NCI-H1048 (cell line): ENCODE measurements at regions not wholly inside any gene's neighbourhood (a gene's known extent, or its start where the extent isn't known, plus 50 kb on each side); places are given as distances from the start of the nearest gene placed in this dataset.
"Not testable (repeated sequence)": the region's sequence is repeated elsewhere in the genome, so short reads cannot be mapped to it uniquely, and the experiment has no call there.

Source experiments
- DNase-seq: peaks from one replicate; lab custom pipeline; 2025; lab: John Stamatoyannopoulos, UW

DNA sequence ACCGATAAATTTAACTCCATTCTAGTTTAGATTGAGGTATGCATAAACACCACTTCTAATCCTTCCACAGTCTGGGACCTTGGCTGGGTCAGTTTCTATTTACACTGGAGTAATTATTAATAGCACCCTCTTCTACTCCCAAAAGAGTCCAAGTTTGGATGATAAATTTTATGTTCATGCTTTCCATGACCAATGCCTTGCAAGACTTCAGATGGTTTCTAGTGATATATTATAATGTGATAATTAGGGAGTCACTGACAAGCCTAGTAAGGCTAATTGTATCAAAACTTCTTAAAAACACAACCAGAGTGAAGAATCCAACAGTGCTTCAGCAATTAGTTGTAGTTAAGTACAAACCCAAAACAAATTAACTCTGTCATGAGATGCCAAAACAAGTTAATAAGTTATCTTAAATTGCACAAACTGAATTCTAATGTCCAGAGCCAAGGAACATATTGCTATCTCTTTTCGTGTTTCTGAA lies 489.6 kb downstream of the TTLL7 start:
- DNase-seq: no peak

GRCh38 chr1:83508485-83509151 lies 490.3 kb downstream of the TTLL7 start:
- DNase-seq: no peak

- DNase-seq: no peak
Measured at GRCh38 chr1:83505148-83505547, 493.8 kb downstream of the TTLL7 start.

GRCh38 chr1:83503153-83503552 lies 495.8 kb downstream of the TTLL7 start:
- no peak for DNase-seq

DNA sequence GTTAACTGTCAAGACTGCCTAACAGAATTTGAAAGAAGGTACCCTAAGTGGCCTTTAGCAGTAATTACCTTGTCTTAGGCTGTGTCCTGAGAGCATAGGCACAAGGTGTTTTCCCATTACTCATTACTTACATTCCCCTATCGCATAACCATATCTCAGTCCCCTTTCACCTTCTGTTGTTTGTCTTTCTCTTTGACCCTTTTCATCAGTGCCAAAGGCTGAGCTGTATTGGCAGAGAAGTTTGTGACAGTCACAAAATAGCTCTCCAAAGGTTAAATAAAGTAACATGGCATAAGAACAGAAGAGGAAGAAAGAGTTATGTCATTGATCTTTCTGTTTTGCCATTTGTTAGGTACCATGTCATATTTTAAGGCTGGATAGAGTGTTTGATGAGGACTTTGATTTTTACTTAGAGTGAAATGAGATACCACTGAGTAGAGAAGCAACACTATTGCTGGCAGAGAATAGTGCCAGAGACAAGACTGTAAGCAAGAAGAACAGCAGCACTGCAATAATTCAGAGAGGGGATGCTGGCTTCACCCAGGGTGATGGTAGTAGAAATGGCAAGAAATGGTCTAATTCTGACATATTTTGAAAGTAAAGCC lies 497.8 kb downstream of the TTLL7 start:
- no peak for DNase-seq

DNA sequence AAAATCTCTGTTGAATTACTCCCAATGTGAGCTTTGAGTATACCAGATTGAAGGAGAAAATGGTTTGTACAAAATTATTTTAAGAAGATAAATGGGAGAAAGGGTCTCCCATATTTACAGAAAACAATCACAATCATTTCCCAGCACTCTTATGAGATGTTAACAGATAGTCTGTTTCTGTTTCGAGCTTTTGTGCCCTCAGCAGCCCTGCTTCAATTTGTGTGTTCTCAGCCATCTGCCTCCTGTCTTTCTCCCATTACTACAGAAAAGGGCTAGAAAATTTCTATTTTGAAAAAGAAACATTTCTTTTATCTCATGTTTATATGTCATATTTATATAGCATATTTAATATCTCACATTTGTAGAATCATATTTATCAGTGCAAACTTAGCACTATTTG lies 498.4 kb downstream of the TTLL7 start:
- no peak for DNase-seq

DNA sequence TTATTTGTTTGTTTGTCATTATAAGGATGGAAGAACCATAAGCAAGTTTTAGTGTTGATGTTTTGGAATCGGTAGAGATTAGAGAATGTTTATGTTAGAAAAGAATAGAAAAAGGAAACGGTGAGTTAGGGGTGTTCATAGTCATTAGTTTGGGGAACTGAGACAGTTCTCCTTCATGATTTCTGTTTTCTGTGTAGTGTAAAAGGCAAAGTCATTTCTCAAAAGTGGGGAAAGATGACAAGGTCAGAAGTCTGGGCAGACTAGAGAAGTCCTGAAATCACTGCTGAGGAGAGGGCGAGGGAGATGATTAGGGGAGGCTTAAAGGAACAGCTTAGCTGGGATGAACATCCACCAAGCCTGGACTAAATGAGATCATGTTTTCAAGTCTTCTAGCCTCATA lies 498.9 kb downstream of the TTLL7 start:
- no peak for DNase-seq

GRCh38 chr1:83497563-83497962 lies 501.4 kb downstream of the TTLL7 start:
- DNase-seq: no peak

GRCh38 chr1:83495560-83495959 lies 503.4 kb downstream of the TTLL7 start:
- no peak for DNase-seq

DNA sequence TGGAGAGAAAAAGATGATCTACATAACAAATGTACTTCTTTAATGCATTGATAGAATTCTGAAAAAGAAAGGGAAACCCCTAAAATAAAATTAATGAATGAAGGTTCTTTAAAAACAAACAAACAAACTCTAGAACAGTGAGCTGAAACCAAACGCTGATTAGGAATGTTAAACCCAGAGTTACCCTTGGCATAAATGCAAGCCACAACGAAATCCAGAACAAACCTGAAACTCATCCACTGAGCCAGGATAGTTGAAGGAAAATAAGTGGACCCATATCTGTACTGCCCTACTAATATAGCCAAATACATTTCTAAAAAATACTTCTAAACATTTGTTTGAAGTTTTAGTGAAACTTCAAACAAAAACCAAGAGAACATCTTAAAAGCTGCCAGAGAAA lies 505.3 kb downstream of the TTLL7 start:
- no peak for DNase-seq

- DNase-seq: no peak
Measured at GRCh38 chr1:83491930-83492329, 507.0 kb downstream of the TTLL7 start.

DNA sequence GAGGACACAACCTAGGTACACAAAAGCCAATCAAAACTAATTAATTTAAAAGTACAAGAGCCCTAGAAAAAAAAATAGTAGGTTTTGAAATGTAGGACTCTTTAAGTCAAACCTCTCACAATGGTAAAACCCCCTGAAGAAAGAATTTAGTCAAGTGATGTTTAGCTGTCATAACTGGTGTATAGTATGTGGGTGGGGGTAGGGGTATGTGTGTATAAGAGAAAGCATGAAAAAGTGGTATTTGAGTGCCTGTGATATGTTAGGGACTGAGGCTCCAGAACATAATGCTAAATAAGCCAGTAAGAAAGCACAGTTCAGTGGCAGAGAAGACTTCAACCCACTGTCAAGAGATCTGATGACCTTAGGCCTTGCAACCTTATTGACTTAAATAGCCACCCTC lies 507.9 kb downstream of the TTLL7 start:
- DNase-seq: no peak

DNA sequence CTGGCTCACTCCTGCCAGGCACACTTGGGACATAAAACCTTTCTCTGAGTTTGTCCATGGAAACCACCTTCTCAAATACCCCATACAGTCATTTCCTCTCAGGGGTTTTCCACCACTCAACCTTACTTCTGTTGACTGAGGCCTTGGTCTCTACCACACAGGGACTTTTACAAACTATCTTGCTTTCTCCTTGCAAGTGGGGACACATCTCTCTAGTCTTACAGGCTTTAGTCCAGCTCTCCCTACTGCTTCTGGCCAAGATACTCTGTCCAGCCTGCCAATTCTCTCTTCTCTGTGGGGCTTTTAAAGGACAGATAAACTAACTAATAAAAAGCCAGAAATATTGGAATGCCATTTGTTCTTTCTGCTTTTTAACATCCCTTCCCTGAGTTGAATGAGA lies 510.8 kb downstream of the TTLL7 start:
- not testable (repeated sequence) for DNase-seq

- DNase-seq: not testable (repeated sequence)
Measured at GRCh38 chr1:83487460-83487859, 511.5 kb downstream of the TTLL7 start.

DNA sequence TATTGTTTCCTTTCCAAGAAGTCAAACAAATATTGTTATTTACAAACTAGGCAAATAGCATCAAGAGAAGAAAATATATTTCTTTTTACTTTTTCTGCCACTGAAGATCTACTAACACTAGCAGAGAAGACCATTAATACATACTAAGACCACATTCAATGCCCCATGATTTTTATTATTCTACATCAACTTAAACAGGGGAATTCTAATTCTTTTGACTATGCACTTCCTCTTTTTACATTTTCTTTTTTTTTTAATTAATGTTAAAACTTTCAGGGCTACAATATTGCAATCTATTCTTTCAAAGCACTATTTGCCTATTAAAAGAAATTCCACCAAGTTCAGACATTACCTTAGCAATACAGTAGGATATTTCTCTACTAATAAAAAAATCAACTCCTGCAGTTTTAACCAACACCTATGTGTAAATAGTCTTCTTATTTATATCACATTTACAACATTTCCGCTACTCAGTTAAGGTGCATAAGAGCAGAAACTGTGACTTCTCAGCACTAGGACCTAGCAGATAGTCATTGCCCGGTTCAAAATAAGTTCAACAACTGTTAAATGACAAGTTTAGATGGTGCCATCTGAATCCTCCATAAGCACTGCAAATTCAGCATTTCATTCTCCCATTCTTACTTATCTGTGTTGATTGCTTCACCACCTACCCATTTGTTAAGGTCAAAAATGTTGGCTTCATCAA lies 513.5 kb downstream of the TTLL7 start:
- not testable (repeated sequence) for DNase-seq

- not testable (repeated sequence) for DNase-seq
Measured at GRCh38 chr1:83481284-83481683, 517.6 kb downstream of the TTLL7 start.

GRCh38 chr1:83479591-83480239 lies 519.2 kb downstream of the TTLL7 start:
- DNase-seq: not testable (repeated sequence)

DNA sequence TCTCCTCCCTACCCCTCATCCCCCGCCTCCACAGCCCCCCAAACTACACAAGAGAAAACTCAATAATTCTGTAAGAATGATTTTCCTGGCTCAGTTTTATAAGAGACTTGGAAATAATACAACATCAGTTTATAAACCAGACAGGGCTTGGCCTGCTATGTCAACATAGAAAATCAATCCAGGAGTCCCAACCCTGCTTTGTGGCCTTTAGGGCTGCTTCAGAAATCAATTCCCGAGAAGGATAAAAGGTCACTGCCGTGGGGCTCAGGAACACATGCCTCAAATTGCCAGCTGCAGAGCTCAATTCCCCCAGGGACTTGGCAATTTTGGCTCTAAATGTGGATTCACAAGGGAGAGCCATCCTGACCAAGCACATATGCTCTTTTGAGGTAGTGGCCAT lies 520.8 kb downstream of the TTLL7 start:
- not testable (repeated sequence) for DNase-seq

DNA sequence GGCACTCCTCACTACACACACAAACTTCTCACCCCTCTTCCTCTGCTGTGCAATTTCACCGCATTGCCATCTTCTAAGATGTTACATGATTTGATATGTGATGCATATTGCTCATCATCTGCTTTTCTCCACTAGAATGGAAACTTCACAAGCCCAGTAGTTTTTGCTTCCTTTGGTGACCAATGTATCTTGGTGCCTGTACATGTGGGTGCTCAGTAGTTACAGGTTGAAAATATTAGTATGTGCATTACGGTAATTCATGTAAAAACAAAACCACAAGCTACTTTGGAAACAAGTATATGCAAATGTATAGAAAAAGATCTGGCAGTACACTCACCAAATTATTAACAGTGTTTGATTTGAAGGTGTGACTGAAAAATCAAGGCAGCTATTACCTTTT lies 522.4 kb downstream of the TTLL7 start:
- DNase-seq: not testable (repeated sequence)

DNA sequence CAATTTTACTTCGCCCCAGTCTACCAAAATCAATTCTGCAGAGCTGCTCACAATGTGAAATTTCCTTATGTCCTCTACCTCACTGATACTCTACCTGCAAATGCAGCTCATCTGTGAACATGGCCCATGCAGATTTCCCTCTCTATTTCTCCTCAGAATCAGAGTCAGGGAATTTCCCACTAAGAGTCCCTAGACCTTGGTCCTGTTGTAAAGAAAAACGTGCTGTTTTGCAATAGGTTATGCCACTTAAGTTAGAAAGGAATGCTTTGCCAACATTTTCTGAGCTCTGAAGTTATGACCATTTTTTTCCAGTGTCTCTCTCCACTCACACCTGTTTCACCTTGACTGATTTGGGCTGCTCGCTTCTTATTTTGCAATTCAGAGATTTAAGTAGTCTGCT lies 524.0 kb downstream of the TTLL7 start:
- not testable (repeated sequence) for DNase-seq

- DNase-seq: not testable (repeated sequence)
Measured at GRCh38 chr1:83473986-83474385, 524.9 kb downstream of the TTLL7 start.

DNA sequence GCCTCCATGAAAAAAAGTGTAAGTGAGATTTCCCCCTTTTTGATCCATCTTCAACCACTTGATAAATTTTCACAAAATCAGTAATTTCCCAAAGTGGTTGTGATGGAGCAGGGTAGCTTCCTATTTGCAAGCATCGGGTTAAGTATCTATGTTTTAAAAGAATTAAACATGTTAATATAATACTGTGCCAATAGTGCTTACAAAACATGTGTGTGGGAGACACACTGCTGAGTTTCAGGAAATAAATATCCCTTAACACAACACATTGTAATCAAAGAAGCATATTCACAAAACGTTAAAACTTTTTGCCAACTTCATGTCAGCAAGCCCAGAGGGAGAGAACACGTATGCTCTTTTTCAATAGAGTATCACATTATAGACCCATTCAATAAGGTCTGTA lies 526.9 kb downstream of the TTLL7 start:
- not testable (repeated sequence) for DNase-seq

- not testable (repeated sequence) for DNase-seq
Measured at GRCh38 chr1:83471272-83471671, 527.7 kb downstream of the TTLL7 start.
